Smooth muscle cell (in vitro differentiated cells): ENCODE measurements at regions not wholly inside any gene's neighbourhood (a gene's known extent, or its start where the extent isn't known, plus 50 kb on each side); places are given as distances from the start of the nearest gene placed in this dataset.

Experiments
- DNase-seq: peaks from one replicate; lab custom pipeline; 2025; ENCODE audit not compliant: unreplicated experiment; lab: John Stamatoyannopoulos, UW
- H2AFZ ChIP-seq: fragments of 200-600 bp; sonication (generic); 2 replicates; pipeline ENCODE4 v1.6.0; 2016; ENCODE audit warnings: antibody characterized with exemption, low read depth, mild to moderate bottlenecking
- H3F3A ChIP-seq: fragments of 200-600 bp; sonication (generic); 2 replicates; pipeline ENCODE4 v1.6.0; 2017; ENCODE audit warnings: antibody characterized with exemption, low read depth
- H3K27ac ChIP-seq: fragments of 200-600 bp; sonication (generic); 2 replicates; pipeline ENCODE4 v1.5.1; 2016; ENCODE audit warnings: low read depth, mild to moderate bottlenecking
- H3K27me3 ChIP-seq: fragments of 200-600 bp; sonication (generic); 2 replicates; pipeline ENCODE4 v1.6.1; 2016; ENCODE audit warnings: low read depth, mild to moderate bottlenecking
- H3K36me3 ChIP-seq: fragments of 200-600 bp; sonication (generic); 2 replicates; pipeline ENCODE4 v1.5.1; 2016; ENCODE audit warnings: low read depth
- H3K4me1 ChIP-seq: fragments of 200-600 bp; sonication (generic); 2 replicates; pipeline ENCODE4 v1.5.1; 2016; ENCODE audit warnings: low read depth
- H3K4me2 ChIP-seq: fragments of 200-600 bp; sonication (generic); 2 replicates; pipeline ENCODE4 v1.6.0; 2016; ENCODE audit warnings: mild to moderate bottlenecking
- H3K4me3 ChIP-seq: fragments of 200-600 bp; sonication (generic); 2 replicates; pipeline ENCODE4 v1.5.1; 2016; ENCODE audit warnings: mild to moderate bottlenecking
- H3K79me2 ChIP-seq: fragments of 200-600 bp; sonication (generic); 2 replicates; pipeline ENCODE4 v1.6.0; 2016; ENCODE audit warnings: low read depth, mild to moderate bottlenecking
- H3K9ac ChIP-seq: fragments of 200-600 bp; sonication (generic); 2 replicates; pipeline ENCODE4 v1.6.0; 2016; ENCODE audit warnings: low read depth
- H3K9me3 ChIP-seq: fragments of 200-600 bp; sonication (generic); replicated peaks from 2 replicates; pipeline ENCODE4 v1.5.1; 2016; ENCODE audit warnings: low read depth
- H4K20me1 ChIP-seq: fragments of 200-600 bp; sonication (generic); 2 replicates; pipeline ENCODE4 v1.6.0; 2016; ENCODE audit warnings: low read depth
- WGBS: methylation state at CpG from one replicate; pipeline ENCODE4 v1.1.7; 2016; ENCODE audit warnings: low lambda C conversion rate; 5-methylcytosine and 5-hydroxymethylcytosine counted together
- TF ChIP-seq, protein P1 (sequence below): fragments of 200-600 bp; sonication (generic); IDR thresholded peaks from 2 replicates; pipeline ENCODE4 v1.5.1; 2017; ENCODE audit warnings: borderline replicate concordance, mild to moderate bottlenecking, antibody characterized with exemption; ENCODE audit not compliant: insufficient read depth, poor library complexity, severe bottlenecking

DNA sequence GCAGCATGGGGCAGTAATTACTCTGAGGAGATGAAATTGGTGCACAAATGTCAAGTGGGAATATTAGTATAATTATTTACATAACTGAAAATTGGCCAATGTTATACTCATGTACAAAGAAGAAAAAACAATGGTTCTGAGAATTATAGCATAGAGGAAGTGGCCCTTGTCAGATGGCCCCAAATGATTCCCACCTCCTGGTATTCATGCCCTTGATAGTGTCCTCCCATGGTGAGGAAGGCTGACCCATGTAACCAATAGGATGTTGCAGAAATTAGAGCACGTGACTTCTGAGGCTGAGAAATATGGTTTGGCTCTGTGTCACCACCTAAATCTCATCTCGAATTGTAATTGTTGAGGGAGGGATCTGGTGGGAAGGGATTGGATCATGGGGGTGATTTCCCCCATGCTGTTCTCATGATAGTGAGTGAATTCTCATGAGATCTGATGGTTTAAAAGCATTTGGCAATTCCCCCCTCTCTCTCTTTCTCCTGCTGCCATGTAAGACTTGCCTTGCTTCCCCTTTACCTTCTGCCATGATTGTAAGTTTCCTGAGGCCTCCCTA, 368.5 kb downstream of the SHQ1 start:
- H3K79me2 ChIP-seq: no peaks in the 10 kb centered on the region
- no peak overlapping the region for H3K9ac ChIP-seq
- no peak for DNase-seq
- no peaks in the 10 kb centered on the region for H3K9me3 ChIP-seq
- no peaks in the 10 kb centered on the region for H3K36me3 ChIP-seq
- H3F3A ChIP-seq: peaks cover 10% of the 10 kb centered on the region
- 97% methylated on average over 2 of the region's 2 CpGs for WGBS
- no peak overlapping the region for H3K4me3 ChIP-seq
- TF ChIP-seq, protein P1, sequence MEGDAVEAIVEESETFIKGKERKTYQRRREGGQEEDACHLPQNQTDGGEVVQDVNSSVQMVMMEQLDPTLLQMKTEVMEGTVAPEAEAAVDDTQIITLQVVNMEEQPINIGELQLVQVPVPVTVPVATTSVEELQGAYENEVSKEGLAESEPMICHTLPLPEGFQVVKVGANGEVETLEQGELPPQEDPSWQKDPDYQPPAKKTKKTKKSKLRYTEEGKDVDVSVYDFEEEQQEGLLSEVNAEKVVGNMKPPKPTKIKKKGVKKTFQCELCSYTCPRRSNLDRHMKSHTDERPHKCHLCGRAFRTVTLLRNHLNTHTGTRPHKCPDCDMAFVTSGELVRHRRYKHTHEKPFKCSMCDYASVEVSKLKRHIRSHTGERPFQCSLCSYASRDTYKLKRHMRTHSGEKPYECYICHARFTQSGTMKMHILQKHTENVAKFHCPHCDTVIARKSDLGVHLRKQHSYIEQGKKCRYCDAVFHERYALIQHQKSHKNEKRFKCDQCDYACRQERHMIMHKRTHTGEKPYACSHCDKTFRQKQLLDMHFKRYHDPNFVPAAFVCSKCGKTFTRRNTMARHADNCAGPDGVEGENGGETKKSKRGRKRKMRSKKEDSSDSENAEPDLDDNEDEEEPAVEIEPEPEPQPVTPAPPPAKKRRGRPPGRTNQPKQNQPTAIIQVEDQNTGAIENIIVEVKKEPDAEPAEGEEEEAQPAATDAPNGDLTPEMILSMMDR: no peak
- peaks cover 10% of the 10 kb centered on the region for H3K4me1 ChIP-seq
- H3K27ac ChIP-seq: no peak overlapping the region
- H3K4me2 ChIP-seq: no peak overlapping the region
- H4K20me1 ChIP-seq: no peaks in the 10 kb centered on the region
- no peaks in the 10 kb centered on the region for H3K27me3 ChIP-seq
- no peak overlapping the region for H2AFZ ChIP-seq

DNA sequence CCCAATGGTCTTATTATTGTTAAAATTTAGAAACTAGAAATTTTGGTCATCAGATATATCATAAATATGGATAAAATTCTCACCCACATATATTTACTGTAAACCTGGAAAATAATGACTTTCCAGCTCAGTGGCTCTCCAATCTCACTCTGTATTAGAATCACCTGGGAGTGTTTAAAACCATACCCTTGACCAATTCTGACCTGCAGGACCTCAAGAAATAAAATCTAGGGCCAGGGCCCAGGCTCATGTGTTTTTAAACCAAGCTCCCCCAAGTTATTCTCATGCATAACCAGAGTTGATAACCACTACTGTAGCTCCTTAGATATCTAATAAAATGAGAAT, 372.1 kb downstream of the SHQ1 start:
- Histone ChIP-seq H3K4me2 (no peak overlapping the region), H3F3A (no peaks in the 10 kb centered on the region), H2AFZ (no peak overlapping the region), H3K27me3 (no peaks in the 10 kb centered on the region), H4K20me1 (no peaks in the 10 kb centered on the region), H3K27ac (no peak overlapping the region), H3K79me2 (no peaks in the 10 kb centered on the region), H3K4me1 (no peaks in the 10 kb centered on the region), H3K36me3 (no peaks in the 10 kb centered on the region), H3K4me3 (no peak overlapping the region), H3K9me3 (no peaks in the 10 kb centered on the region), H3K9ac (no peak overlapping the region)
- TF ChIP-seq, protein P1: no peak
- DNase-seq: no peak

- no peaks in the 10 kb centered on the region for H3K27me3 ChIP-seq
- H3K4me2 ChIP-seq: no peak overlapping the region
- H3K36me3 ChIP-seq: no peaks in the 10 kb centered on the region
- TF ChIP-seq, protein P1: no peak
- no peaks in the 10 kb centered on the region for H3F3A ChIP-seq
- H3K4me3 ChIP-seq: no peak overlapping the region
- H3K9ac ChIP-seq: no peak overlapping the region
- no peak overlapping the region for H3K27ac ChIP-seq
- H3K9me3 ChIP-seq: no peaks in the 10 kb centered on the region
- H4K20me1 ChIP-seq: no peaks in the 10 kb centered on the region
- no peak overlapping the region for H2AFZ ChIP-seq
- 88% methylated on average over 8 of the region's 8 CpGs for WGBS
- H3K79me2 ChIP-seq: no peaks in the 10 kb centered on the region
- no peaks in the 10 kb centered on the region for H3K4me1 ChIP-seq
- no peak for DNase-seq
Measured at GRCh38 chr3:72475258-72476138, 372.7 kb downstream of the SHQ1 start.

DNA sequence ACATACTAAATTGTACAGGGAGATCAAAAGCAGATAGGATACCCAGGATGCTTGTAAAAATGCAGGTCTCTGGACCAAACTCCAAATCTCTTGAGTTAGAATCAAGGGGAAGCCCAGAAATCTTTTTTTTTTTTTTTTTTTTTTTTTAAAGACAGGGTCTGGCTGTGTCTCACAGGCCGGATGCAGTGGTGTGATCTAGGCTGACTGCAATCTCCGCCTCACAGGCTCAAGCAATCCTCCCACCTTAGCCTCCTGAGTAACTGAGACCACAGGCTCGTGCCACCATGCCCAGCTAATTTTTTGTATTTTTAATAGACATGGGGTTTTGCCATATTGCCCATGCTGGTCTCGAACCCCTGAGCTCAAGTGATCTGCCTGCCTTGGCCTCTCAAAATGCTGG, 373.5 kb downstream of the SHQ1 start:
- H3K4me1 ChIP-seq: no peaks in the 10 kb centered on the region
- H4K20me1 ChIP-seq: no peaks in the 10 kb centered on the region
- H3K4me2 ChIP-seq: no peak overlapping the region
- no peaks in the 10 kb centered on the region for H3K79me2 ChIP-seq
- no peak overlapping the region for H2AFZ ChIP-seq
- H3K36me3 ChIP-seq: no peaks in the 10 kb centered on the region
- no peaks in the 10 kb centered on the region for H3K9me3 ChIP-seq
- no peak overlapping the region for H3K4me3 ChIP-seq
- H3K27ac ChIP-seq: no peak overlapping the region
- DNase-seq: no peak
- H3K27me3 ChIP-seq: no peaks in the 10 kb centered on the region
- WGBS: 95% methylated on average over 4 of the region's 4 CpGs
- TF ChIP-seq, protein P1: no peak
- no peaks in the 10 kb centered on the region for H3F3A ChIP-seq
- H3K9ac ChIP-seq: no peak overlapping the region
